Naive thymus-derived CD4-positive, alpha-beta T cell (primary cell): ENCODE measurements at regions not wholly inside any gene's neighbourhood (a gene's known extent, or its start where the extent isn't known, plus 50 kb on each side); places are given as distances from the start of the nearest gene placed in this dataset.

Experiments
- ATAC-seq: fragments of 150-1000 bp; cut with Tn5 transposase; 2 replicates; pipeline ENCODE4 v1.10.0; 2021; ENCODE audit warnings: mild to moderate bottlenecking, moderate library complexity
- CTCF ChIA-PET: fragments of 350-600 bp; sonication (Branson Sonifier 250); formaldehyde crosslinking; loops from one replicate; lab custom pipeline; 2021; ENCODE audit warnings: antibody characterized with exemption; lab: Charles Lee
- POLR2A ChIA-PET: fragments of 350-600 bp; sonication (Branson Sonifier 250); formaldehyde crosslinking; loops from one replicate; lab custom pipeline; 2021; ENCODE audit warnings: antibody characterized with exemption, inconsistent platforms; lab: Charles Lee
- DNase-seq, 9 donors: peaks; one replicate each; pipeline versions ENCODE4 v3.0.0 to v3.0.0-alpha.2; 2020 to 2022; ENCODE audit warnings: mixed read lengths in 1 of 9
- H3K27ac ChIP-seq: one replicate; pipeline ENCODE4 v1.7.0; 2013; ENCODE audit warnings: mild to moderate bottlenecking, low read depth, low read length, moderate library complexity
- H3K27me3 ChIP-seq, 2 donors: one replicate each; pipeline ENCODE4 v1.7.0; 2013; ENCODE audit warnings: low read length in 2 of 2, mild to moderate bottlenecking in 2 of 2, moderate library complexity in 2 of 2; ENCODE audit not compliant: control insufficient read depth in 2 of 2, insufficient read depth in 2 of 2
- H3K36me3 ChIP-seq, 3 experiments: 1 replicate in 2 of 3; 2 replicates in 1 of 3; pipeline ENCODE4 v1.7.0; 2013; ENCODE audit warnings: low read length in 3 of 3, mild to moderate bottlenecking in 3 of 3, moderate library complexity in 1 of 3; ENCODE audit not compliant: insufficient read depth in 3 of 3, control insufficient read depth in 2 of 3
- H3K4me1 ChIP-seq, 2 donors: one replicate each; pipeline ENCODE4 v1.7.0; 2013; ENCODE audit warnings: low read length in 2 of 2, mild to moderate bottlenecking in 2 of 2, moderate library complexity in 1 of 2; ENCODE audit not compliant: control insufficient read depth in 2 of 2, insufficient read depth in 2 of 2
- H3K4me3 ChIP-seq: 2 replicates; pipeline ENCODE4 v1.7.0; 2013; ENCODE audit warnings: mild to moderate bottlenecking, low read length
- H3K9me3 ChIP-seq, 3 experiments: 1 replicate in 2 of 3; 2 replicates in 1 of 3; pipeline ENCODE4 v1.7.0; 2013; ENCODE audit warnings: low read length in 3 of 3; ENCODE audit not compliant: control insufficient read depth in 2 of 3
- H3K27ac Mint-ChIP-seq, 9 donors: one replicate each; pipeline ENCODE4 v1.8.0; 2020 to 2022; ENCODE audit warnings: mixed read lengths in 9 of 9, mild to moderate bottlenecking in 8 of 9, moderate library complexity in 5 of 9, inconsistent platforms in 2 of 9
- H3K27me3 Mint-ChIP-seq, 5 donors: one replicate each; pipeline ENCODE4 v1.8.0; 2021 to 2022; ENCODE audit warnings: mixed read lengths in 5 of 5, mild to moderate bottlenecking in 1 of 5
- H3K36me3 Mint-ChIP-seq, 5 donors: one replicate each; pipeline ENCODE4 v1.8.0; 2020 to 2022; ENCODE audit warnings: mixed read lengths in 5 of 5, mild to moderate bottlenecking in 3 of 5, inconsistent platforms in 1 of 5
- H3K4me1 Mint-ChIP-seq, 7 donors: one replicate each; pipeline ENCODE4 v1.8.0; 2020 to 2022; ENCODE audit warnings: mixed read lengths in 7 of 7, mild to moderate bottlenecking in 3 of 7, inconsistent platforms in 1 of 7
- H3K4me3 Mint-ChIP-seq, 10 donors: one replicate each; pipeline ENCODE4 v1.8.0; 2020 to 2022; ENCODE audit warnings: mild to moderate bottlenecking in 10 of 10, mixed read lengths in 10 of 10, moderate library complexity in 6 of 10, inconsistent platforms in 2 of 10
- H3K9me3 Mint-ChIP-seq, 11 donors: one replicate each; pipeline ENCODE4 v1.8.0; 2020 to 2022; ENCODE audit warnings: mixed read lengths in 11 of 11, mild to moderate bottlenecking in 4 of 11, inconsistent platforms in 1 of 11, moderate library complexity in 1 of 11
- intact Hi-C, 2 donors: fragments of 100-400 bp; cut with micrococcal nuclease; formaldehyde crosslinking; loops; one replicate each; pipeline ENCODE4 v1.15.1; 2023

DNA sequence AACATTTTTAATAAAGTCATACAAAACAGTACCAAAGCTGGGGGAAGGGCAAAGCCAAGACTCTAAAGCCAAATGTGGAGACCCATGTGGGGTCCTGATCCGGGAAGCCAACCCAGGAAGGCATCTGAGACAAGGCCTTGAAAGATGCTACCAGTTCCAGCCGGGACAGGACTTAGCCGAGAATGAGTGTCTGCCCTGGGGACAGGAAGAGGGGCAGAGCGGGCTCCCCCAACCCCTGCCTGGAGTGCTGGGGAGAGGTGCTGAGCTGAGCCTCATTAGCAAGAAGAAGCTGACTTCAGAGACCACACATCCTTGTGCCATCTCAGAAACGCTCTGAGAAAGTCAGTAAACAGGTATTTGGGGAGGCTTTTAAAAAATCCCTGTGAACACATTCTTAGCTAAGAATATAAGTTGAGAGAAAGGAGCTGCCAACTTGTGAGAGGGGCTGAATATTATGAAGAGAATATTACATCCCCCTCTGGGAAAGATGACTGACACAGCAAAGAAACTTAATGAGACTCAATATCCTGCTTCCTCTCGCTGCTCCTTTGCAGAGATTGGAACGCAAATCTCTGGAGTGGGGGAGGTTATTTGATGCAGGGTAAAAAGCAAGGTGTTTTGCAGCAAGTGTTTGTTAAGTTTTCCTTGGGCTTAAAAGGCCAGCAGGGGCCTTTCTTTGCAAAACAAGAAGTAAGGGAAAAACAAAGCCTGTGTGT is 103.3 kb upstream of the KCND3 start:
- ATAC-seq, result no peak
- intact Hi-C loops, result no loop called here
- Mint-ChIP-seq H3K27ac (no peak overlapping the region), H3K36me3 (peaks cover 0 to 5% (median 0%) of the 10 kb centered on the region in 5 donors), H3K4me1 (no peaks in the 10 kb centered on the region), H3K4me3 (no peak overlapping the region), H3K9me3 (peaks cover 0 to 4% (median 0%) of the 10 kb centered on the region in 11 donors), H3K27me3 (peaks cover 18 to 64% (median 56%) of the 10 kb centered on the region in 5 donors)
- H3K27ac ChIP-seq, result no peak overlapping the region
- CTCF ChIA-PET, result no interaction called here
- no peak overlapping the region for H3K4me3 ChIP-seq
- no peak for DNase-seq
- POLR2A ChIA-PET, result no interaction called here
- peaks cover 0 to 4% of the 10 kb centered on the region in 2 donors for H3K27me3 ChIP-seq
- H3K36me3 ChIP-seq, result no peaks in the 10 kb centered on the region
- H3K9me3 ChIP-seq, result no peaks in the 10 kb centered on the region
- no peaks in the 10 kb centered on the region for H3K4me1 ChIP-seq

DNA sequence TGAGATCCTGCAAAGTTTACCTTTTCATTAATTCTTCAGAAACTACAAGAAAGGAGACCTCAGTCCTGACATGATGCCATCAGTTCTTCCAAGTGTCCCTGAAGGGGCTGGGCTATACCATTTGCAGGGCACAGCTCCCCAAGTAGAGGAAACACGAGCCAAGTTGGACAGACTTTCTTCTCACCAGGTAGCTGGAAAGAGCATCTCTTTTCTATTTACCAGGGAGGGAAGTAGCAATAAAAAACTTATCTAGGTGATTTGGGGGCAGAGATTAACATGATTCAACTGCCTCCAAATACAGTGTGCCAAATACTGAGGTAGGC is 103.9 kb upstream of the KCND3 start:
- peaks cover 0 to 5% (median 0%) of the 10 kb centered on the region in 5 donors for H3K36me3 Mint-ChIP-seq
- Histone ChIP-seq H3K27me3 (peaks cover 0 to 4% of the 10 kb centered on the region in 2 donors), H3K4me3 (no peak overlapping the region), H3K9me3 (no peaks in the 10 kb centered on the region), H3K27ac (no peak overlapping the region), H3K4me1 (no peaks in the 10 kb centered on the region), H3K36me3 (no peaks in the 10 kb centered on the region)
- no peak overlapping the region for H3K27ac Mint-ChIP-seq
- POLR2A ChIA-PET, result no interaction called here
- H3K4me1 Mint-ChIP-seq, result no peaks in the 10 kb centered on the region
- CTCF ChIA-PET, result no interaction called here
- H3K9me3 Mint-ChIP-seq, result peaks cover 0 to 4% (median 0%) of the 10 kb centered on the region in 11 donors
- no peak for ATAC-seq
- peaks cover 18 to 59% (median 56%) of the 10 kb centered on the region in 5 donors for H3K27me3 Mint-ChIP-seq
- H3K4me3 Mint-ChIP-seq, result no peak overlapping the region
- intact Hi-C loops, result no loop called here
- no peak for DNase-seq

DNA sequence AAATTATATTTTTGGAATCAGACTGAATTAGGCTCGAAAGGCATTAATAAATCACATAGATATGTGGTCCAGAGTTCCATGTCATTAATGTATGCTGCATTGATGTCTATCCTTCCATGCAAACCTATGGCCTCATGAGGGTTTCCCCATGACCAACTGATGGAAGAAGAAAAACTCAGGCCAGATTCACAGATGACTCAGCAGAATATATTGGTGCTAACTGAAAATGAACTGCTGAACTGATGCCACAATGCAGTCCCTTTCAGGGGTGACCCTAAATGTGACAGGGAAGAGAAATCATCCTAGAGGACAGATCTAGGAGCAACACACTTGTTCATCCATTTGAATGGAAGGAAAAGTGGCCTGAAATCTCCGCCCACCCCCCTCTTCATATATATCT is 110.5 kb upstream of the KCND3 start:
- Histone ChIP-seq H3K27me3 (no peaks in the 10 kb centered on the region), H3K9me3 (no peaks in the 10 kb centered on the region), H3K27ac (no peak overlapping the region), H3K4me3 (no peak overlapping the region), H3K4me1 (no peaks in the 10 kb centered on the region), H3K36me3 (no peaks in the 10 kb centered on the region)
- ChIA-PET CTCF (no interaction called here), POLR2A (no interaction called here)
- Mint-ChIP-seq H3K36me3 (no peaks in the 10 kb centered on the region), H3K4me3 (no peak overlapping the region), H3K27me3 (peaks cover 3 to 54% (median 25%) of the 10 kb centered on the region in 5 donors), H3K9me3 (peaks cover 0 to 9% (median 2%) of the 10 kb centered on the region in 11 donors), H3K27ac (no peak overlapping the region), H3K4me1 (no peaks in the 10 kb centered on the region)
- DNase-seq (no peak), ATAC-seq (no peak)
- intact Hi-C loops, result no loop called here

DNA sequence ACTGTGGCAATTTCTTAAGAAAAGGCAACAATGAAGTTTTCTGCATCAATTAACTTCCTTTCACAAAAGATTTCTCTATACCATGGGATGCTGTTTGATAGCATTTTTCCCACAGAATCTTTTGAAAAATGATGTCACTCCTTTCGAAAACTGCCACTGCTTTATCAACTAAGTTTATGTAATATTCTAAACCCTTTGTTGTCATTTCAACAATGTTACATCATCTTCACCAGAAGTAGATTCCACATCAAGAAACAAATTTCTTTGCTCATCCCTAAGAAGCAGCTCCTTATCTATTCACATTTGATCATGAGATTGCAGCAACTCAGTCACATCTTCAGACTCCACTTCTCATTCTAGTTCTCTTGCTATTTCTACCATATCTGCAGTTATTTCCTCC is 116.1 kb upstream of the KCND3 start:
- no peaks in the 10 kb centered on the region for H3K9me3 ChIP-seq
- H3K27me3 ChIP-seq, result peaks cover 0 to 4% of the 10 kb centered on the region in 2 donors
- no peaks in the 10 kb centered on the region for H3K36me3 Mint-ChIP-seq
- H3K4me1 Mint-ChIP-seq, result no peaks in the 10 kb centered on the region
- H3K9me3 Mint-ChIP-seq, result peaks cover 0 to 24% (median 6%) of the 10 kb centered on the region in 11 donors
- no peaks in the 10 kb centered on the region for H3K36me3 ChIP-seq
- H3K27me3 Mint-ChIP-seq, result peaks cover 5 to 49% (median 24%) of the 10 kb centered on the region in 5 donors
- H3K27ac ChIP-seq, result no peak overlapping the region
- no peaks in the 10 kb centered on the region for H3K4me1 ChIP-seq
- CTCF ChIA-PET, result no interaction called here
- no peak for ATAC-seq
- H3K4me3 Mint-ChIP-seq, result no peak overlapping the region
- intact Hi-C loops, result no loop called here
- no peak overlapping the region for H3K4me3 ChIP-seq
- POLR2A ChIA-PET, result no interaction called here
- DNase-seq, result no peak
- H3K27ac Mint-ChIP-seq, result no peak overlapping the region

DNA sequence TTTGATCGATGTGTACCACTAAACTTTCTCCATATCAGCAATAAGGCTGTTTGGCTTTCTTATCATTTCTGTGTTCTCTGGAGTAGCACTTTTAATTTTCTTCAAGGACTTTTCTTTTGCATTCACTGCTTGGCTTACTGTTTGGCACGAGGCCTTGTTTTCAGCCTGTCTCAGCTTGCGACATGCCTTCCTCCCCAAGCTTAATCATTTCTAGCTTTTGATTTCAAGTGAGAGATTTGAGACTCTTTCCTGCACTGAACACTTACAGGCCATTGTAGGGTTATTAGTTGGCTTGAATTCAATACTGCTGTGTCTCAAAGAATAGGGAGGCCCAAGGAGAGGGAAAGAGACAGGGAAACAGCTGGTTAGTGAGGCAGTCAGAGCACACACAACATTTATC is 120.6 kb upstream of the KCND3 start:
- no peaks in the 10 kb centered on the region for H3K36me3 Mint-ChIP-seq
- no peaks in the 10 kb centered on the region for H3K4me1 ChIP-seq

DNA sequence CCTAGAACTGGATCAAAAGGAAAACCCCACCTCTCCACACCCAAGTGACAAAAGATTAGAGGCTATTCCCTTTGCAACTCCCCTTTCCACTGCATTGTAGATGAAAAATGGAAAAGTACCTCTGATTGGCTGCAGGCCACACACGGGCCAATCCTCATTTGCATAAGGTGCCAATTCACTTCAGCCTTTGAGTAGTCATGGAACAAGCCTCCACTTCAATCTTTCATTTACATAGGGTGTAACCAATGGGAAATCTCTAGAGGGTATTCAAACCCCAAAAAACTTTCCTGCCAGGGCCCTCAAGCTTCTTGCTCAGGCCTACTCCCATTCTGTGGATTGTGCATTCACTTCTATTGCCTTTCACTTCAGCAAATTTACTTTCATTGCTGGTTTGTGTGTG is 122.3 kb upstream of the KCND3 start:
- Mint-ChIP-seq H3K4me1 (no peaks in the 10 kb centered on the region), H3K27ac (no peak overlapping the region), H3K9me3 (peaks cover 0 to 19% (median 4%) of the 10 kb centered on the region in 11 donors), H3K36me3 (no peaks in the 10 kb centered on the region), H3K4me3 (no peak overlapping the region), H3K27me3 (peaks cover 7 to 66% (median 43%) of the 10 kb centered on the region in 5 donors)
- ChIA-PET POLR2A (no interaction called here), CTCF (no interaction called here)
- no peak overlapping the region for H3K27ac ChIP-seq
- no peak for ATAC-seq
- H3K36me3 ChIP-seq, result no peaks in the 10 kb centered on the region
- peaks cover 0 to 4% of the 10 kb centered on the region in 2 donors for H3K27me3 ChIP-seq
- no peak for DNase-seq
- no peaks in the 10 kb centered on the region for H3K4me1 ChIP-seq
- intact Hi-C loops, result no loop called here
- H3K4me3 ChIP-seq, result no peak overlapping the region
- no peaks in the 10 kb centered on the region for H3K9me3 ChIP-seq

More for the DNA sequence above, 120.6 kb upstream of the KCND3 start:
- H3K4me3 Mint-ChIP-seq, result no peak overlapping the region
- H3K27me3 Mint-ChIP-seq, result peaks cover 10 to 57% (median 36%) of the 10 kb centered on the region in 5 donors
- POLR2A ChIA-PET, result no interaction called here
- H3K27me3 ChIP-seq, result peaks cover 0 to 4% of the 10 kb centered on the region in 2 donors
- CTCF ChIA-PET, result no interaction called here
- H3K27ac Mint-ChIP-seq, result no peak overlapping the region
- intact Hi-C loops, result no loop called here
- no peaks in the 10 kb centered on the region for H3K4me1 Mint-ChIP-seq
- H3K9me3 ChIP-seq, result no peaks in the 10 kb centered on the region
- ATAC-seq, result no peak
- peaks cover 0 to 24% (median 4%) of the 10 kb centered on the region in 11 donors for H3K9me3 Mint-ChIP-seq
- DNase-seq, result no peak
- H3K4me3 ChIP-seq, result no peak overlapping the region
- H3K27ac ChIP-seq, result no peak overlapping the region
- H3K36me3 ChIP-seq, result no peaks in the 10 kb centered on the region

DNA sequence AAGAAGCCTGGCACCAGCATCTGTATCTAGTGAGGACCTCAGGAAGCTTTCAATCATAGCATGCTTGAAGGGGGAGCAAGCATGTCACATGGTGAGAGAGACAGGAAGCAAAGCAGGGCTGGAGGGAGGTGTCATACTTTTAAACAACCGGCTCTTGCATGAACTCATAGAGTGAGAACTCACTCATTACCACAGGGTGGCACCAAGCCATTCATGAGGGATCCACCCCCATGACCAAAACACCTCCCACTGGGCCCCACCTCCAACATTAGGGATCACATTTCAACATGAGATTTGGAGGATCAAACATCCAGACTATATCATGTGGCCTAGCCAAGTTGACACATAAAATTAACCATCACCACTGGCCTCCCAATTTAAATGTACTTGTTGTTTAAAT is 125.1 kb upstream of the KCND3 start:
- no peak overlapping the region for H3K27ac ChIP-seq
- Mint-ChIP-seq H3K9me3 (peaks cover 0 to 9% (median 2%) of the 10 kb centered on the region in 11 donors), H3K4me3 (no peak overlapping the region), H3K36me3 (no peaks in the 10 kb centered on the region), H3K27me3 (peaks cover 5 to 70% (median 54%) of the 10 kb centered on the region in 5 donors), H3K4me1 (no peaks in the 10 kb centered on the region), H3K27ac (no peak overlapping the region)
- H3K4me3 ChIP-seq, result no peak overlapping the region
- CTCF ChIA-PET, result no interaction called here
- ATAC-seq (no peak), DNase-seq (no peak)
- intact Hi-C loops, result no loop called here
- no peaks in the 10 kb centered on the region for H3K36me3 ChIP-seq
- no peaks in the 10 kb centered on the region for H3K9me3 ChIP-seq
- no peaks in the 10 kb centered on the region for H3K4me1 ChIP-seq
- POLR2A ChIA-PET, result no interaction called here
- no peaks in the 10 kb centered on the region for H3K27me3 ChIP-seq
